Upper lobe of left lung (tissue), 6 donors: ENCODE measurements at regions not wholly inside any gene's neighbourhood (a gene's known extent, or its start where the extent isn't known, plus 50 kb on each side); places are given as distances from the start of the nearest gene placed in this dataset.

ENCODE experiments used
- ATAC-seq, 2 donors: fragments of 200-7000 bp; cut with Tn5 transposase; one replicate each; pipeline ENCODE4 v1.9.1; 2022; ENCODE audit warnings: mild to moderate bottlenecking in 2 of 2, moderate library complexity in 2 of 2; ENCODE audit not compliant: low FRiP score in 2 of 2
- DNase-seq, 2 donors: peaks; one replicate each; pipeline ENCODE4 v3.0.0-alpha.2; 2019 to 2020
- H3K27ac ChIP-seq, 4 donors: fragments of 200-600 bp; sonication (generic); one replicate each; pipeline ENCODE4 v1.5.1; 2016 to 2019
- H3K27me3 ChIP-seq, 4 donors: fragments of 200-600 bp; sonication (generic); one replicate each; pipeline ENCODE4 v1.5.1; 2017 to 2019
- H3K36me3 ChIP-seq, 4 donors: fragments of 200-600 bp; sonication (generic); one replicate each; pipeline ENCODE4 v1.5.1; 2016 to 2019
- H3K4me1 ChIP-seq, 4 donors: fragments of 200-600 bp; sonication (generic); one replicate each; pipeline ENCODE4 v1.5.1; 2018 to 2019
- H3K4me3 ChIP-seq, 4 donors: fragments of 200-600 bp; sonication (generic); one replicate each; pipeline ENCODE4 v1.5.1; 2017 to 2019; ENCODE audit warnings: mild to moderate bottlenecking in 2 of 4, moderate library complexity in 1 of 4
- H3K9me3 ChIP-seq, 4 donors: fragments of 200-600 bp; sonication (generic); one replicate each; pipeline ENCODE4 v1.5.1; 2018 to 2019
- EP300 ChIP-seq, 4 donors: sonication (generic); formaldehyde crosslinking; IDR thresholded peaks; one replicate each; pipeline ENCODE4 v1.5.1; 2017; ENCODE audit warnings: antibody characterized with exemption in 4 of 4, control low read depth in 2 of 4
- POLR2A ChIP-seq, 4 donors: fragments of 450-650 bp; IDR thresholded peaks; one replicate each; pipeline ENCODE4 v1.5.1; 2016 to 2017; ENCODE audit warnings: antibody characterized with exemption in 4 of 4, mild to moderate bottlenecking in 2 of 4
- POLR2AphosphoS5 ChIP-seq, 2 donors: sonication (generic); formaldehyde crosslinking; IDR thresholded peaks; one replicate each; pipeline ENCODE4 v1.5.1; 2017; ENCODE audit warnings: antibody characterized with exemption in 2 of 2
- WGBS, 2 donors: methylation state at CpG; one replicate each; pipeline ENCODE4 v1.1.5; 2017 to 2018; 5-methylcytosine and 5-hydroxymethylcytosine counted together
- TF ChIP-seq, protein P1 (sequence below), 6 experiments: fragments of 450-650 bp in 4 of 6; fragments of 200-600 bp in 2 of 6; sonication (generic) in 2 of 6; IDR thresholded peaks; one replicate each; pipeline ENCODE4 v1.5.1; 2016 to 2019; ENCODE audit warnings: antibody characterized with exemption in 6 of 6
- donor health status: DM: no; HTN: no; CAD: no; lungs with moderate emphysema.
- donor health status: DM: no; HTN: yes; CAD: no; lungs with severe emphysema.

DNA sequence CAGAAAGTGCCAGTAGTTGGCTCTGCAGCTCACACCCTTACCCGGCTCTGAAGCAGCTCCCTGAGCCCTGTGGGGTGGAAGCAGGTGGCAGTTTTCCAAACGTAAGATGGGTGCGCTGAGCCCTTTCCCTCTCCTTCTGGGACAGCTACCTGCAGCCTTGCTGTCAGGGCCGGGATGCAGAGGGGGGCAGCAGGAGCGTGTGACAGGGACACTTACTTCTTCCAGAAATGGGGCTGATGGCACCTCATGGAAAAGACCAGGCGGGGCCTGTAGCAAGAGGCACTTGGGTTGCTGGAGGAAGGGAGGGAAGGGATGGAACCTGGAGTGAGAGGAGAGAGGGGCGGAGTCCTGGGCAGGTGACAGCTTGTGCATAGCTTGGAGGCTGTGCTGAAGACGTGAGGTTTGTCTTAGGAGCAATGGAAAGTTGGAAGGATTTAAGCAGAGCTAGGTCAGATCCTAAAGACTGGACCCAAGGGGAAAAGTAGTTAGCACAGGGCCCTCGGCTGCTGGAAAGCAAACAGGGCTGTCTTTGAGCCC, 216.8 kb upstream of the RPL38 start:
- H3K27me3 ChIP-seq: no peaks in the 10 kb centered on the region
- H3K4me1 ChIP-seq: no peaks in the 10 kb centered on the region
- H3K36me3 ChIP-seq: no peaks in the 10 kb centered on the region
- ATAC-seq (no peak), DNase-seq (no peak)
- no peak overlapping the region for H3K4me3 ChIP-seq
- H3K27ac ChIP-seq: no peak overlapping the region
- no peaks in the 10 kb centered on the region for H3K9me3 ChIP-seq
- TF ChIP-seq, protein P1, sequence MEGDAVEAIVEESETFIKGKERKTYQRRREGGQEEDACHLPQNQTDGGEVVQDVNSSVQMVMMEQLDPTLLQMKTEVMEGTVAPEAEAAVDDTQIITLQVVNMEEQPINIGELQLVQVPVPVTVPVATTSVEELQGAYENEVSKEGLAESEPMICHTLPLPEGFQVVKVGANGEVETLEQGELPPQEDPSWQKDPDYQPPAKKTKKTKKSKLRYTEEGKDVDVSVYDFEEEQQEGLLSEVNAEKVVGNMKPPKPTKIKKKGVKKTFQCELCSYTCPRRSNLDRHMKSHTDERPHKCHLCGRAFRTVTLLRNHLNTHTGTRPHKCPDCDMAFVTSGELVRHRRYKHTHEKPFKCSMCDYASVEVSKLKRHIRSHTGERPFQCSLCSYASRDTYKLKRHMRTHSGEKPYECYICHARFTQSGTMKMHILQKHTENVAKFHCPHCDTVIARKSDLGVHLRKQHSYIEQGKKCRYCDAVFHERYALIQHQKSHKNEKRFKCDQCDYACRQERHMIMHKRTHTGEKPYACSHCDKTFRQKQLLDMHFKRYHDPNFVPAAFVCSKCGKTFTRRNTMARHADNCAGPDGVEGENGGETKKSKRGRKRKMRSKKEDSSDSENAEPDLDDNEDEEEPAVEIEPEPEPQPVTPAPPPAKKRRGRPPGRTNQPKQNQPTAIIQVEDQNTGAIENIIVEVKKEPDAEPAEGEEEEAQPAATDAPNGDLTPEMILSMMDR (IDR thresholded peaks at IDR 0.05): no peak
- TF ChIP-seq POLR2AphosphoS5 (IDR thresholded peaks at IDR 0.05) (no peak), EP300 (IDR thresholded peaks at IDR 0.05) (no peak), POLR2A (IDR thresholded peaks at IDR 0.05) (no peak)
- WGBS, 2 donors: 78 to 79% methylated on average over 9 of the region's 9 CpGs

DNA sequence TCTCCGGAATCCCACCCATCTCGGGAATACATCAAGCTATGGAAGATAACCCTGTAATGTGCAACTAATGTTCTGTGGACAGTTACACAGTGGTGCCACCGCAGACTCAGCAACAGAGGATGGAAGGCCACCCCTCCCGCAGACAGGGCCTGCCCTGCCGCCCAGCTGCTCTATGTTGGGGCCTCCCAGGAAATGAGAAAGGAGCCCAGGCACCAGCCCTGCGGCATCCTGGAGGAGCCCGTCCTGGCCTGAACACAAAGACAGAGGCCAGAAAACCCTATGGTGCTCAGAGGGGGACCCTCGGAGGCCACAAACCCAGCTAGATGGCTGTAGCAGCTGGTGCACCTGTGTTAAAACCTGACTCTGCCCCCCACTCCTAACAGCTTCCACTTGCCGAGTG, 216.1 kb upstream of the RPL38 start:
- no peak for DNase-seq
- 92 to 93% methylated on average over 3 to 9 of the region's 9 CpGs for WGBS, 2 donors
- H3K27me3 ChIP-seq: no peaks in the 10 kb centered on the region
- H3K27ac ChIP-seq: no peak overlapping the region
- TF ChIP-seq, protein P1 (IDR thresholded peaks at IDR 0.05): no peak
- TF ChIP-seq POLR2A (IDR thresholded peaks at IDR 0.05): no peak
- no peak for TF ChIP-seq EP300 (IDR thresholded peaks at IDR 0.05)
- TF ChIP-seq POLR2AphosphoS5 (IDR thresholded peaks at IDR 0.05): no peak
- H3K4me1 ChIP-seq: no peaks in the 10 kb centered on the region
- no peaks in the 10 kb centered on the region for H3K9me3 ChIP-seq
- H3K4me3 ChIP-seq: no peak overlapping the region
- H3K36me3 ChIP-seq: no peaks in the 10 kb centered on the region
- no peak for ATAC-seq

DNA sequence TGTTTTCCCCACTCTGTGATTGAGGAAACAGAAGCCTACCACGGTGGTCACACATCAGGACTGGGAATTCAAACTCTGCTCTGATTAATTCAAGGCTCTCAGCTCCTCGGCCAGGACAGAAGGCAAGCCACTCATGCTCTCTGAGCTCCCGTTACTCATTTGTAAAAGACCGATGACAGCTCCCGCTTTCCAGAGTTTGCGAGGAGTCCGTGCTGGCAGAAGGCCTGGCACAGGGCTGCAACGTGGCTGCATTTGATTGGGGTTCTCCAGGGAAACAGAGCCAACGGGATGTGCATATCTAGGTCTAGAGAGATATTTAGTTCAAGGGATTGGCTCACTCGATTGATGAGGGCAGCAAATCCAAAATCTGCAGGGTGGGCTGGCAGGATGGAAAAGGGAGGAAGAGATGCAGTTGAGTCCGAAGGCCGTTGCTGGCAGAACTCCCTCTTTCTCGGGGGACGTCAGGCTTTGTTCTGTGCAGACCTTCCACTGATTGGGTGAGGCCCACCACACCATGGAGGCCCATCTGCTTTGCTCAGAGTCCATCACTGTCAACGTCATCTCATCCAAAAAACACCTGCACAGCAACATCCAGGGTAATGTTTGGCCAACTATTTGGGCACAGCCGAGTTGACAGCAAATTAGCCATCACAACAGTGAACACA, 215.5 kb upstream of the RPL38 start:
- Histone ChIP-seq H3K4me1 (no peaks in the 10 kb centered on the region), H3K4me3 (no peak overlapping the region), H3K27ac (no peak overlapping the region), H3K9me3 (no peaks in the 10 kb centered on the region), H3K27me3 (no peaks in the 10 kb centered on the region), H3K36me3 (no peaks in the 10 kb centered on the region)
- TF ChIP-seq POLR2A (IDR thresholded peaks at IDR 0.05) (no peak), EP300 (IDR thresholded peaks at IDR 0.05) (no peak), POLR2AphosphoS5 (IDR thresholded peaks at IDR 0.05) (no peak)
- TF ChIP-seq, protein P1 (IDR thresholded peaks at IDR 0.05): no peak
- ATAC-seq (no peak), DNase-seq (no peak)
- WGBS, 2 donors: 80% methylated on average over 14 to 16 of the region's 16 CpGs

DNA sequence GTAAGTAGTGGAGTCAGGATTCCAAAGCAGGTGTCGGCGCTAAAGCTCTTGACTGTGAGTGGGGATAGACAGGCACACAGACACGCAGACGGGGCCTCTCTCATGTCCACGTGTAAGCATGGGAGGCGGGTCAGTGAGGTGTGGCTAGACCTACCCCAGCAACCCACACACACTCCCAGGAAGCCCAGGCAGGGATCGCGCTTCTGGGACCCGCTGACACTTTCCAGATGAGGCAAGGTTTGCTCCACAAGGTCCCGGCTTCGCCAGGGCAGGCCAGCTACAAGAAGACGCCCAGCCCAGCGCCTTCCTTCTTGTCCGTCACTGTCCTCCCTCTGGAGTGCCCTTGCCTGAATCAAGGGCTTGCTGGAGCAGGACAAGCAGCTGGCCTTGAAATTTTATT, 213.8 kb upstream of the RPL38 start:
- Histone ChIP-seq H3K27me3 (no peaks in the 10 kb centered on the region), H3K36me3 (no peaks in the 10 kb centered on the region), H3K4me3 (no peak overlapping the region), H3K4me1 (no peaks in the 10 kb centered on the region), H3K27ac (no peak overlapping the region), H3K9me3 (no peaks in the 10 kb centered on the region)
- DNase-seq: no peak
- 63 to 74% methylated on average over 14 of the region's 14 CpGs for WGBS, 2 donors
- ATAC-seq: no peak
- TF ChIP-seq POLR2AphosphoS5 (IDR thresholded peaks at IDR 0.05) (no peak), POLR2A (IDR thresholded peaks at IDR 0.05) (no peak), EP300 (IDR thresholded peaks at IDR 0.05) (no peak)
- TF ChIP-seq, protein P1 (IDR thresholded peaks at IDR 0.05): no peak

DNA sequence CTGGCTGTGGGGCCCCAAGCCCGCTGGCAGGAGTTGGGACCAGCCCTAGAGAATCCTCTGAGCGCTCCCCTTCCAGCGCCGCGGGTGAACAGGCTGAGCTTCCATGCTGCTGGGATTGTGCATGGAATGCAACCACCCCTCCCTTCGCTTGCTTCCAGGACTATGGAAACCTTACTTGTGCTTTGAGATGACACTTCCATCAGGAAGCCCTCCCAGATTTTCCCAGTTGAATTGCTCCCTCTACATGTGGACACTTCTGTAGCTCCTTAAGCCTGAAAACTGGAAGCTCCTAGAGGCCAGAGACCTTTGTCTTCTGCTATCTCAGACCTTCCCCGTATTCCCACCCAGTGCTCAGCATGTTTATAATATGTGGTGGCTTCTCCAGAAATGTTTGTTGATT, 213.2 kb upstream of the RPL38 start:
- WGBS, 2 donors: 74 to 84% methylated on average over 2 to 7 of the region's 7 CpGs
- H3K36me3 ChIP-seq: no peaks in the 10 kb centered on the region
- H3K9me3 ChIP-seq: no peaks in the 10 kb centered on the region
- no peak overlapping the region for H3K4me3 ChIP-seq
- DNase-seq (no peak), ATAC-seq (no peak)
- TF ChIP-seq POLR2AphosphoS5 (IDR thresholded peaks at IDR 0.05) (no peak), POLR2A (IDR thresholded peaks at IDR 0.05) (no peak), EP300 (IDR thresholded peaks at IDR 0.05) (no peak)
- TF ChIP-seq, protein P1 (IDR thresholded peaks at IDR 0.05): no peak
- no peaks in the 10 kb centered on the region for H3K4me1 ChIP-seq
- no peaks in the 10 kb centered on the region for H3K27me3 ChIP-seq
- H3K27ac ChIP-seq: no peak overlapping the region
